ENCODE measurements at regions not wholly inside any gene's neighbourhood (a gene's known extent, or its start where the extent isn't known, plus 50 kb on each side); places are given as distances from the start of the nearest gene placed in this dataset.

DNA sequence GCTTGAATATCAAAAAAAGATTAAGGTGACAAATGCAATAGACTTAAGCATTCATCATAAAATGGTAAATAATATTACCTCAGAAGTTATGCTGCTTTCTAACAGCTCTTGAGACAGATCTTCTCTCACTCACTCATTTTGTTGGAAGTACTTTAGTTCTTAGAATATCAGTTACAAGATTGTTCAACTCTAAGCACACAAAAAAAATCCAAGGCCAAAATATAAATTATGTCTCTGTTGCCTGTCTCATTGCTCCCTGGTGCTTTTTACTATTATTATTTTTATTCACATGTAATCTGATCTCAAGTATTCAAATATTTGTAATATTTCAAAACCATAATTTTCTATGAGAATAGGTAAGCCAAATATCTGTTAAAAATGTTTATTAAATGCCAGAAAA, 259.4 kb upstream of the HSF2 start:
- TF ChIP-seq CTCF (conservative IDR thresholded peaks at IDR 0.05; ENCODE audit: low read depth, low read length) (no peak), EZH2phosphoT487 (IDR thresholded peaks at IDR 0.05; ENCODE audit: borderline replicate concordance, low read length) (no peak)

Data from PC-3 (cell line).